ENCODE measurements at regions not wholly inside any gene's neighbourhood (a gene's known extent, or its start where the extent isn't known, plus 50 kb on each side); places are given as distances from the start of the nearest gene placed in this dataset.

GRCh38 chr2:234847639-234848038 is 104.2 kb upstream of the SH3BP4 start:
- TF ChIP-seq CTCF (IDR thresholded peaks at IDR 0.05; ENCODE audit: borderline replicate concordance, extremely low read depth, low read length, poor library complexity, severe bottlenecking) (no peak), EZH2 (IDR thresholded peaks at IDR 0.05; ENCODE audit: borderline replicate concordance, low read depth, low read length, severe bottlenecking) (no peak)

All from DND-41 (cell line).